ENCODE measurements at regions not wholly inside any gene's neighbourhood (a gene's known extent, or its start where the extent isn't known, plus 50 kb on each side); places are given as distances from the start of the nearest gene placed in this dataset.
A peak's percentile ranks its signal among the peaks of the same experiment; 100 is the strongest.

- TF ChIP-seq CTCF (IDR thresholded peaks at IDR 0.05) = no peak
- DNase-seq (ENCODE audit: low spot score) = no peak
- no peak for ATAC-seq (ENCODE audit: low FRiP score)
Measured at GRCh38 chr7:95684505-95684904, 87.8 kb upstream of the DYNC1I1 start.

- peak in 1 of 3 donors; percentile 17 for TF ChIP-seq CTCF (IDR thresholded peaks at IDR 0.05)
- ATAC-seq (ENCODE audit: low FRiP score) (peak; percentile 41), DNase-seq (ENCODE audit: low spot score) (no peak)
Measured at GRCh38 chr7:95684037-95684436, 87.7 kb upstream of the PDK4 start.

- no peak for TF ChIP-seq CTCF (IDR thresholded peaks at IDR 0.05)
- DNase-seq (ENCODE audit: low spot score) (no peak), ATAC-seq (ENCODE audit: low FRiP score) (no peak)
Measured at GRCh38 chr7:95682913-95683312, 86.6 kb upstream of the PDK4 start.

GRCh38 chr7:95676691-95677090 lies 80.4 kb upstream of the PDK4 start:
- ATAC-seq (ENCODE audit: low FRiP score) (no peak), DNase-seq (ENCODE audit: low spot score) (no peak)
- TF ChIP-seq CTCF (IDR thresholded peaks at IDR 0.05) = no peak

GRCh38 chr7:95675632-95676031 lies 79.3 kb upstream of the PDK4 start:
- no peak for TF ChIP-seq CTCF (IDR thresholded peaks at IDR 0.05)
- no peak for ATAC-seq (ENCODE audit: low FRiP score)
- no peak for DNase-seq (ENCODE audit: low spot score)

- no peak for ATAC-seq (ENCODE audit: low FRiP score)
Measured at GRCh38 chr7:95675016-95675415, 78.7 kb upstream of the PDK4 start.

GRCh38 chr7:95674101-95674500 lies 77.8 kb upstream of the PDK4 start:
- TF ChIP-seq CTCF (IDR thresholded peaks at IDR 0.05) = no peak
- no peak for ATAC-seq (ENCODE audit: low FRiP score)
- DNase-seq (ENCODE audit: low spot score) = no peak

More at GRCh38 chr7:95675016-95675415, 78.7 kb upstream of the PDK4 start:
- DNase-seq (ENCODE audit: low spot score) = no peak
- no peak for TF ChIP-seq CTCF (IDR thresholded peaks at IDR 0.05)

All from omental fat pad (tissue), 3 donors.